NCI-H1092 treated with DMSO at 0.1 percent for 48 hours (cell line): ENCODE measurements at regions not wholly inside any gene's neighbourhood (a gene's known extent, or its start where the extent isn't known, plus 50 kb on each side); places are given as distances from the start of the nearest gene placed in this dataset.

Experiments
- DNase-seq: peaks from one replicate; lab custom pipeline; 2025; lab: John Stamatoyannopoulos, UW

DNA sequence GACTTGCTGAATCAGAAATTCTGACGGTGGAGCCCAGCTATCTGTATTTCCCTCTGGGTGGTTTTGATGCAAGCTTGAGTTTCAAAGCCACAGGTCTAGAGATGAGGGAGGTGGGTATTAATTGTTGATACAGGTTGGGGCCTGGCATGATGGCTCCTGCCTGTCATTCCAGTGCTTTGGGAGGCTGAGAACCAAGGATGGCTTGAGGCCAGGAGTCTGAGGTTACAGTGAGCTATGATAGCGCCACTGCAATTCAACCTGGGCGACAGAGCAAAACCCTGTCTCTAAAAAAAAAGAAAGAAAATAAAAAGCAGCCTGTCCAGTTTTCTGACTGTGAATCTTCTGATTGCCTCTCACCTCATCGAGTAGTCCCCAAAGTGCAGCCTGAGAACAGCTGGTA lies 184.8 kb upstream of the SASH1 start:
- DNase-seq, result no peak

DNA sequence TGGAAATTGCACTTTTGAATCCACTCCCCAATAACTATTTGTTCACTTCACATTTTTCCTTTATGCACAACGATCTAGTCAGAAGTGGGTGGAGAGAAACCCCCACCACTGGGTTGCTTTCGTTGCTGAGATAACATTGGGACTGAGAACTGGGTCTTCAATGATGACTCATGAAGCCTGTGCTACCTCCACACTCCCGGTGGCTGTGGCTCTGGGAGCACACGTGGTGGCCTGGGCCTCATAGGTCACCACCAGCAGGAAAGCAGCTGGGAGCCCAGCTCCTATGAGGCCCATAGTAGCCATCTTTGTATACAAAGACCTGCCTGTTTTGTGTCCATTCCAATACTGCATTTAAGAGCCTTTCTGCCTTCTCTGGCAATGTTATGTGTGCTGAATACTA lies 178.0 kb upstream of the SASH1 start:
- no peak for DNase-seq

DNA sequence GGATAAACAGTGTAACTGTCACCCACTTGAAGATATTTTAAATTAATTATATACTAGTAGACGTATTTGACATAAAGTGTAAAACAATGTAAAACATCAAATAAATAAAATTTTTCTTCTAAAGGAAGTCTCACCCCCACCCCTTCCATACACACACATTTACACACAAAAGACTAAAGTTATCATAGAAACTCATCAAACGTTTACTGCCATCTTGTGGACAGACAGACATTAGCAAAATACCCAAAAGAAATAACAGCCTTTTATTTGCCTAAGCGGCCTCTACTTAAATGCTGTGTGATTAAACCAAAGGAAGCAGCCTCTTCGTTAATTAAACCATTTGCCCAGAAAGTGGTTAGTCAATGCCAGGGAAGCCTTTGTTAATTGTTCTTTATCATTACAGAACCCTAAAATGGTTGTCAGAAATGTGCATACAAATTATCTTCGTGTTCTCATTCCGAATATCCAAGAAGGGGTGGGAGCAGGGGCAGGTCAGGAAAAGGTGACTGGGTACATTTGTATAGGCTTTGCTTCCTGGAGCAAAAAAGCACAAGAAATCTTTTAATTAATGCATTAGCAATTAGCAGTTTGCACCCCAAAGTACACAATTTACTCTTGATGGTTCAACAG lies 176.2 kb upstream of the SASH1 start:
- peak; percentile 17 for DNase-seq

DNA sequence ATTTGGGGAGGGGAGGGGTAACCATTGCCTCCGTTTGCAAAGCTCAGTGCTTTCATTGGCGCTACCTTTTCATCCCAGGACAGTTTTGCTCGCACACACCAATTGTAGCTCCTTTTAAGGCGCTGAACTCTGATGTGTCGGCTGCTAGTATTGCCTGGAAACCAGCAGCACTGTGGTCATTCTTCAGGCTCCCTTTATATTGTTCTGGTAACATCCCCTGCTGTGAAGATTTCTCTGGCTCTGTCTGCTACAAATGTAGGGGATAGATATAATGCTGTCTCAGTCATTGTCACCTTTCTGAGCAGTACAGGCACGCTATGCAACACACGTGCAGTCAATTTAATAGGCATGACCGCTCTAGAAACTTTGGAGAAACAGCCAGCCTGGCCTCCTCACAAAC lies 172.9 kb upstream of the SASH1 start:
- DNase-seq, result no peak

DNA sequence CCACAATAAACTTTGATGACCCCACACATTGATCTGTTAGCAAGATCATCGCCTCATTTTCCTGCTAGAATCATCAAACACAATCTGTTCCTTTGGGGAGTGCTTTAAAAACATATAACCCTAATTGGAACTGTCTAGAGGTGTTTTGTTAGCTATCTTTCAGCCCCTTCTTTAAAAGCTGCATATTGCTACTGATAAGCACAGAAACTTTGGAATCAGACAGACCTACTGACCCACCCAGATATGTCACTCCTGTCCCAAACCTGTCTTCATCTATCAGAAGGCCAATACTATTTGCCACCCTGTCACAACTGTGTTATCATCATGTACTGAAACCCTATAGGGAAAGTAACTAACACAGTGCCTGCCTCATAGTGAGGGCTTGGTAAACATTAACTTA lies 172.4 kb upstream of the SASH1 start:
- no peak for DNase-seq

DNA sequence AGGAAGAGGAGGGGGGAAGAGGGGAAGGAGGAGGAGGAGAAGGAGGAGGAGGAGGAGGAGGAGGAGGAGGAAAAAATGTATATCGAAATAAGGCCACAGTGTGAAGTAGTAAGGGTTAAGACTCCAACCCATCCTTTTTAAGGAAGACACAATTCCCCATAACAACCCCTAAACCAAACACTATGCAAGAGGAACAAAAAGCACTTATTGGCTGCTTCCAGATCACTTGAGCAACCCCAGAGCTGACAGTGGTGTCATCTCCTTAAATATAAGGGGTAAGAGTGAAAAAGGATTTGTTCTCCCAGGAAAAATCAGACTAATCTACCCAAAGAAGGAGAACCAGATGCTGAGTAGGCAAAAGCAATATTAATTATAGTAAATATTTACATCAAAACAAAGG lies 169.1 kb upstream of the SASH1 start:
- no peak for DNase-seq

DNA sequence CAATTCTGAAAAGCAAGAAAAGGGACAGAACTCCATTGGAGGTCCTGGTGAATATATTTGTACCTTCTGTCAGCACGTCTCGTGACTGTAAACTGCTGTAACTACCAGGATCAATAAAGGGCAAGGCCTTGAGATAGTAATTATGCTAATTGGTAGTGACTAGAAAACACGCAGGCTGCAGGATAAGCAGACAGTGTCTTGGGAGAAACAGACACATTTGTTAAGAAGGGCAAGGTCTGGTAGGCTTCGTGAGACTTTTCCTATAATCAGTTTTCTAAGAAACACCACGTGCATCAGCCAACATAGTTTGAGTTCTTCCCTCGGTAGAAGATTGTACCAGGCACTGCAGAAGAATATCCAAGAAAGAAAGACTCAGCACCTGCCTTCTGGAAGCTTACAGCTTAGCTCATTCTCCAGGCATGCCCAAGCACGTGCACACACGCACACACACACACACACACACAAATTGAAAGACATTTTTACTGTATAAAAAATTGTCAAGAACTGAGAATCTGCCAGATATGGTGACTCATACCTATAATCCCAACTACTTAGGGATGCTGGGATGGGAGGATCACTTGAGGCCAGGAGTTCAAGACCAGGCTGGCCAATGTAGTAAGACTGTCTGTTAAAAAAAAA lies 167.0 kb upstream of the SASH1 start:
- DNase-seq, result no peak

DNA sequence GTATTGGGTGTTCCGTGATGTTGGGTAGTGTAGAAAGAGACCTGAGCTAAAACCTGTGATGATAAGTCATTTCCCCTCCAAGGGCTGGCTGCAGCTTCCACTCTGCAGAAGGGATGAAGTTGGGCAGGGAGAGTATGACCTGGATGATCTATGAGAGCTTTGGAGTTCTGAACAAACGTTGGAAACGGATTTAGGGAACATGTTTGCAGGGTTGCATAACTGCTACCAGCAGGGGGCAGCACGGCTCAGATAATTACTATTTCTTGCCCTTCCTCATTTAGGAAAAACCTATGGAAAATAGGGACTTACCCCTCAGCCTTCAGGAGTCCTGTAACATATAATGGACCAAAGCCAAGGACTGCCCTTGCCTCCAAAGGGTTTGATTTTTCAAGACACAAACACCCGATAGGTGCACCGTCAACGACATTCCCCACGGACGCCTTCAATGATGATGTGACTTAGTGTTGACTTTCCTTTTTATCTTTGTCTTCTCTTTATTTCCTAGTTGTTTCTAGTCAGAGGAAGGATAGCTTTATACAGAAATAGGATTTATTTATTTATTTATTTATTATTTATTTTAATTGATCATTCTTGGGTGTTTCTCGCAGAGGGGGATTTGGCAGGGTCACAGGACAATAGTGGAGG lies 164.9 kb upstream of the SASH1 start:
- DNase-seq, result peak; percentile 27

DNA sequence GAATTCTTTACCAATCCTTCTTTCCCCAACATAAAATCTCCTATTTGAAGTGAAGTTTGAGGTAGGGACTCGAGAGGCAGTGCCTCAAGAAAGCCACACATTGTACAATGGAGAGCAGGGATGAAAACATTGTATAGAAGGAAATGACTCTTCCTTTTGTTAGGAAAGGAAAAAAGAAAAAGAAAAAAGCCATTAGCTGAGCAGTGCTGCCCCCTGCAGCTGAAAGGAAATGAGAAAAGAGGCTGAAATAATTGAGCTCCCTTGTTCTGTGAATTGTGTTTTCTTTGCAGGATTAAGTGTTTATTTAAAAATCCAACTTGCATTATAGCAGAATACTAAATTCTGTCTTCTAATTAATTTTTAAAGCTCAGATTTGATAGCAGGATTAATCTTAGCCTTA lies 162.9 kb upstream of the SASH1 start:
- no peak for DNase-seq

DNA sequence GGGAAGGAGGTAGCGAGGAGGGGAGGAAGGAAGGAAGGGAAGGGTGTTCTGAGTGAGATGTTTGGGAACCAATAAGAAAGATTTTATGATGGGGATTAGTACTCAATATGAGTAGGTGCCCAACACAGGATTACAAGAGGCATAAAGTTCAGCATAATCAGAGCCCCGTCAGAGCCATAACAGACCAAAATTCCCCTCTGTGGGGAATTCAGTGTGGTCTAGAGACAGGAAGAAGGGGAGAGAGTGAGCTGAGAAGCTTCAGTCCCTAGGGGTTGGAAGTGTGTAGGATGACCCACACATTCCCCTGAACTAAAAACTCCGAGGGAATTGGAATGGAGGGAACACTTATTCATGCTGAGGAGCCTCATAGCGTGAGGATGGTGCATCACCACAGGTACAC lies 160.3 kb upstream of the SASH1 start:
- no peak for DNase-seq

DNA sequence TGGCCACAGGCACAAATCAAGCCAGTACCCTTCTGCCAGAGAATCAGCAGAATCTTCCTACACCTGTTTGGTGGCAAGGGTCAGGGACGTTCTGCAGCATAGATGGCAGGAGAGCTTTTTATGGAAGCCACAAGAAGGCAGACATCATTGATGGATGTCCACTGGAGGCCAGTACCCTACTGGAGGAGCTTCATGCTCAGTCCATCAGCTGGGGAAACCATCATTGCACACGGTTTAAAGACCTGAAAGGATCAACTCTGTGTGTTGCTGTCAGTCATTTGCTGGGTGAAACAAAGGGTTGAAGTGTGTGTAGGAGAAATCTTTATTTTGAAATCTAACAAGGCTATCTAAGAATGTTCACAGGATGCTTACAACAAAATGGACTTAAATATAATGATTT lies 158.9 kb upstream of the SASH1 start:
- no peak for DNase-seq

DNA sequence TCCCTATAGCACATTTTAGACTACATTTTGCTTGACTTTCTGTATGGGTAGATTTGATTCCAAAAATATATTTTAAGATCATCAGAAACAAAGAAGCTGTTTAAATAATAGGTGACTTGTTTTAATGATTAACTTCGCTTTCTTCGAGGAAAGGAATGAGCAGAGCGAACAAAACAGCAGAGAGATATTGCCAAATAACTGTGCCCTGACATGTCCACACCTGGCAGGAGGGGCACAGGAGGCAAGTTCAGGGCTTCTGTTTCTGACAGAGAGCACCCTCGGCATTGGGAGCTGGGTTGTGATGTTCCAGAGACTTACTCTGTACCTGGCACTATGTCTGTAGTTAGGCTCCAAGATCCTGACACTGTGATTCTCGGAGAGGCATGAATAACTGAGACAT lies 155.7 kb upstream of the SASH1 start:
- no peak for DNase-seq

DNA sequence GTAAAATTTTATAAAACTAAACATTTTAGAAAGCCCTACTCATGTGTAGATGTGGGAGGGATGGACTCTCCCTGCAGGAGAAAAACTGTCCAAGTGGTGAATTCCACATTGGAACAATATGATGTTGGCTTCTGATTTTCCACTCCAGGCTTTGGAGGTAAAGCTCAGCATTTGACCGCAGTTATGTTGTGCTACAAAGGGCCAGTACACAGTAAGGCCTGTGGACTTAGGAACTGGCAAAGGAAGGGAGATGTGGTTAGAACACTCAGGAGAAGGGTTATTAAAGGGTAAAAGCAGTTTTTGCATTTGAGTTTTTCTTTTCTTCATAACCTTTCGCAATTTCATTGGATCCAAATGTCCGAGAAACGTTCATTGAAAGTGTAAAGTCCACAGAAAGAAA lies 150.3 kb upstream of the SASH1 start:
- DNase-seq, result no peak

DNA sequence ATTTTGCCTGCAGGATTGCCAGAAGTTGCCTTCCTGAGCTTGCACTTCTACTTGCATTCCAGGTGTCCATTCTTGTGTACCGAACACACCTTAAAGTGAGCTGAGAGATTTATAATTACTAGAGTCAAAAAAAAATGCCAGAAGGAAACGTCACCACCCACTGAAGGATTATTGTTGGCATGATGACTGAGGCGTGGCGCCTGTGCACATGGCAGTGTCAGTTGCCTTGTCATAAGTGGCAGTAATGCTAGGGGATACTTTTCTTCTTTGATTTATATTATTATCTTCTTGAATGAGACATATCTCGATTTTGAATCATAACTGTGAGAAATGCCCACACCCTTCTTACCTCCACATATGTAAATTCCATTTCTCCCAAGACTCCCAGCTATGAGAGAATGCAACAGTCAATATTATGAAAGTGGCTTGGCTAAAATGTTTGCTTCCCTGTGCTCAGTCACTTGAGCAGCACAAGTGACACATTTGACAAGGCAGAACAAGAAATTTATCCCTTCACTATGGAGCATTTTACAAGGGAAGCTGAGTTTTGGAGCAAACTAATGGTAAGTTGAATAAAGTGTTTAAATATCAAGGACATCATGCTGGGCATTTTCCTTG lies 149.5 kb upstream of the SASH1 start:
- no peak for DNase-seq

DNA sequence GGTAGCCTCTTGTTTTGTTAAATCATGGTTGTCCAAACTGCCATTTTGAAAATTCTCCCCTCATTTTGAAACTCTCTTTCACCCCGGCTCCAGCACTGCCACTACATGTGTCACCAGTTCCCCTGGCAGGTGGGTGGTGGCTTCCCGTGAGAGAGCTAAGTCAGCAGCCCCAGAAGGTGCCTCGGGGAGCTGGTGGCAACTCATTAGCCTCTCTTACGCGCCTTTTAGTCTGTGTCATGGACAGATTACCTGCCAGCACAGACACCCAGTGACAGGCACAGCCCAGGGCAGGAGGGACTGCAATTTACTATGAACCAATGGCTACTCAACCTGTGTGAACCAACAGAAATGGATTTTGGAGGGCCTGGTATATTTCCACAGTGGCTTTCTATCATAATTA lies 147.1 kb upstream of the SASH1 start:
- DNase-seq, result no peak

DNA sequence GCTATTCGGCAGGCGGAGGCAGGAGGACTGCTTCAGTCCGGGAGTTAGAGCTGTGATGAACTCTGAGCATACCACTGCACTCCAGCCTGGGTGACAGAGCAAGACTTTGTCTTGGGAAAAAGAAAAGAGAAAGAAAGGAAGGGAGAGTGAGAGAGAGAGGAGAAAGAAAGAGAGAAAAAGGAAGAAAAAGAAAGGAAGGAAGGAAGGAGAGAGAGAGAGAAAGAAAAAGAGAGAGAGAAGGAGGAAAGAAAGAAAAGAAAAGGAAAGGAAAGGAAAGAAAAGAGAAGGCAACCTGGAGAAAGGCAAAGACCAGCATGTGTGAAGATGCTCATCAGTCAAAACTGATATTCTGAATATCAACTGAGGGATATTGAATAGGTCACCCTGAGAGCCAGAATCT lies 143.1 kb upstream of the SASH1 start:
- no peak for DNase-seq

DNA sequence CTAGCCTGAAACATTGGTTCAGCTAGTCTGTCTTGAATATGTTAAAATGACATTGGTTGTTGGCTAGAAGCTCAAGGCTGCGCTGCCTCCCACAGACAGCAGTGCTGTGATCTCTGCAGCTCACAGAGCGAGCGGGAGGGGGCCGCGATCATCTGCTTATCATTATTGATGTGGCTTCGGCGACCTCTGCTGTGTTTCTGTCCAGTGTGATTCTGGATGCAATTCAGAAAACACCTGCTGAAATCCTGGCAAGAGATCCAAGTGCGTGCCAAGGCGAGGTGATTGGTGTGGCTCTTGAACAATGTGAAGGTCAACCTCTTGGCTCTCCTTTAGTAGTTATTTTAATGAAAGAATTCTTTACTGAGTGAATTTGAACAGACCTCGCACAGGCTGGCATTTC lies 142.3 kb upstream of the SASH1 start:
- DNase-seq, result no peak

DNA sequence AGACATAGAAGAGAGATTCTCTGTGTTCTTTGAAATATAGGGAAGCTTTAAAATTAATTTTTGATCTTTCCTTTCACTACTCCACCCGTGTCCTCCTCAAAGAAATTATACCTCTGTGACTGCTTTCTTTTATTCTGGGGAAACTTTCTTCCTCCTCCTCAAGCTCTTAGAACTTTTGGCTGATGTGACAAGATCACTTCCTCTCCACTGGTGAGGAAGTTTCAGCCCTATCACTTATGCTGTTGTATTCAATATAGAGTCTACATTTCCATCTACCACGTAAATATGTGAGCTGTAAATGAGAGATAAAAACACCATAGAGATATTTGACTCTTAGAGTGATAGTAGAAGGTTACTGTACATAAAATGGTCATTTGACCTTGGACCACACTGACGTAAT lies 141.9 kb upstream of the SASH1 start:
- no peak for DNase-seq

DNA sequence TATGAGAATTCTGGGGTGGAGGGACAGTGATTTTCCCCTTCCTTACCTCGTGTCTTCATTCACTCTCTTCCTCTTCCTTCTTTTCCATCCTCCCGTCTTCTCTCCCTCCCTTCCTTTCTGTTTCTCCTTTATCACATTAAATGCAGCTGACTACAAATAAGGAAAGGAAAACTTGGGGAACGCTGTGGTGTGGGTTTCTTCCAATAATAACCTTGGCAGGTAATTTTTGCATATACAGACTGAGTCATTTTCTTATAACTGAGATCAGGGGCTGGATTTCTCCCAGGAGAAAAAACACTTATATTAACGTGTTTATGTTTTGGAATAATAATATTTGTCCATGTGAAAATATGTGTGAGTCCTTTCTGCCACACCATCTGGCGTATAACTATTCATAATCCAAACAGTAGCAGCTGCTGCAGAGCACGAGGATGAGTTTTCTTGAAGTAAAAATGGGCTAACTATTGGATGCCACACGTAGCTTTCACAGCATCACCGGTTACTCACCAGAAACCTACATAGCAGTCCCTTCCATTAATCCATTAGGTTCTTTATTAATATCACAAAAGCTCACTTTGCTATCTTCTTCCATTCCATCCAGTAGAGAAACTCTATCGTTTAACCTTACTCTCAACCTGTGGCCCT lies 139.2 kb upstream of the SASH1 start:
- no peak for DNase-seq

DNA sequence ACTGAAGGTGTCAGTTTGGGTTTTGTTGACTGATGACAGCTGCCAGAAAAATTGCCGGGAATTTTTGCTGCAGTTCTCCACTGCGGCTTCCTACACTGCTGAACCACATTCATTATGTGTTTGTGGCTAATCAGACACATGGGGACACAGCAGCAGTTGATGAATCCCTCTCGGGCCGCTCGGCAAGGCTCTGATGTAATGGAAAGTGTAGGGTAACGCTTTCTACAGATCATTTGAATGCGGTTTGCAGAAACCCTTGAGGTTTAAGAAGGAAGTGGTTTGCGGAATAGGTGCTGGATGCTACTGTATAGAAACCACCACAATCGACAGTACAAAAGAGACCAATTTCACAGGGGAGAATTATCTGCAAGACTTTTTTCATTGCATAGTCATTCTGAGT lies 138.7 kb upstream of the SASH1 start:
- no peak for DNase-seq

DNA sequence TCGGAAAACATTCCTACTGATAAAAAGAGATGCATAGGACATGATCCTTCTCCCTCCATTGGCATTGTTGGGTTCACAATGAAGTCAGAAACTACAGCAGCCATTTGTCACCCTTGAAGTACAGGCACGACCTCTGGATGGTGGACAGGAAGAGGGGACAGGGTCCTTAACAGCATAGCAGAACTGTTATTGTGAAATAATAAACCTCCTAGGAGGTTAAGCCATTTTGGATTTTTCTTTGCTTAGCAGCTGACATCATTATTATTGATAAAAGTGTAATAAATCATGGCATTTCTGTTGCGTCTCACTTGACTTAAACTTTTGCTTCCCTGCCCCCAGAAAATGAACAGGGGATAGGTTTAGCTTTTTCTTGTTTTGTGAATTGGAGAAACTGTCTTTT lies 134.3 kb upstream of the SASH1 start:
- DNase-seq, result no peak

DNA sequence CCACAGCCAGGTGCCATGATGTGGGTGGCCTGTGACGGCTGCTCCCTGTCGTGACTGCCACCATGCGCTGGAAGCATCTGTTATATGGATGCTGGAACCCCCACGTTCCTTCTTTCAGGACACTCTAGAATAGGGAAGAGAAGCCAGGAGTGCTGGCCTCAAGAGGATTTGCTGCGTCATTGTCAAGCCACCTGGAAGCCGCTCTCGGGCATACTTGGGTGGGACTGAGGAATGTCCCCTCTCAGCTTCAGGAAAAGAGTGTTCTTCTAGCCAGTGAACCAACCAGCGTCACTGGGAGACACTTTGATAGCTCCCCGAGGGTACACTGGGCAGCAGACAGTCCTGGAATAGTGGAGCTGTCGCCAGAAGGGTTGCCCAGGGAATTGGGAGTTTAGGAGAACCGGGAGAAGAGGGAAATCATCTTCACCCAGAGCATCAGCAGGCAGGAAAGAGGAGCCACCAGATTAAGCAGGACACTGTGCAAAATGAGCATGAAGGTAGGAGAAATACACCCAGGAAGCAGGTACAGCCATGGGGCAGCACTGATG lies 130.8 kb upstream of the SASH1 start:
- DNase-seq, result no peak

DNA sequence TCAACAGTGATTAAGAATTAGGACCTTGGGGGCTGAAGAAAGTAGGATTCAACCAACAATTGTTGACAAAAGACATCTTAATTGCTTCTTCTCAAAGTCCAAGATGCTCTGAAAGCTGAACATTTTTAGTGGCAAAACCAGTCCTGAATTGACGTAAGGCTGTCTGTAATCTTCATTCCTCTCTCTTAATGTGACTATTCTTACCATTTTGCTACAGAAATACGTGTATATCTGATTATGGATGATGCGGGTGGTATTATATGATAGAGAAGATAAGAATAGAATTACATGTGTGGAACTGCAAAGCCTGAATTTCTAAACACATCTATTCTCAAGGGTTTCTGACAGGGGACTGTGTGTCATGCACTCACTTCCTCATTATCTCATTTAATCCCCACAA lies 130.3 kb upstream of the SASH1 start:
- DNase-seq, result no peak
